ENCODE measurements at regions not wholly inside any gene's neighbourhood (a gene's known extent, or its start where the extent isn't known, plus 50 kb on each side); places are given as distances from the start of the nearest gene placed in this dataset.

GRCh38 chr6:139912735-139913400, 538.4 kb upstream of the CITED2 start:
- Histone ChIP-seq H3K9me3 (ENCODE audit: control insufficient read depth, low read length) (peaks cover 11% of the 10 kb centered on the region), H3K27ac (ENCODE audit: low read depth, low read length) (no peak overlapping the region), H3K4me3 (ENCODE audit: low read length) (no peak overlapping the region), H3K36me3 (ENCODE audit: control insufficient read depth, insufficient read depth, low read length) (no peaks in the 10 kb centered on the region), H3K4me1 (ENCODE audit: control insufficient read depth, insufficient read depth, low read length) (no peaks in the 10 kb centered on the region), H3K9ac (ENCODE audit: extremely low read depth, low read length, poor library complexity, severe bottlenecking) (no peak overlapping the region), H3K27me3 (ENCODE audit: control insufficient read depth, insufficient read depth, low read length, poor library complexity, severe bottlenecking) (no peaks in the 10 kb centered on the region)
- TF ChIP-seq CTCF (conservative IDR thresholded peaks at IDR 0.05), result no peak
- Mint-ChIP-seq H3K36me3 (ENCODE audit: low read depth) (no peaks in the 10 kb centered on the region), H3K27me3 (ENCODE audit: insufficient read depth) (no peaks in the 10 kb centered on the region), H3K4me1 (peaks cover 2% of the 10 kb centered on the region), H3K27ac (no peak overlapping the region), H3K9me3 (peaks cover 12% of the 10 kb centered on the region), H3K4me3 (no peak overlapping the region)
- 89 to 93% methylated on average over 8 to 10 of the region's 10 CpGs for WGBS, 2 experiments (ENCODE audit: insufficient coverage in 1 of 2, insufficient read length in 1 of 2)
- DNase-seq, result no peak

GRCh38 chr6:139909992-139910391, 535.5 kb upstream of the CITED2 start:
- Mint-ChIP-seq H3K27ac (no peak overlapping the region), H3K27me3 (ENCODE audit: insufficient read depth) (no peaks in the 10 kb centered on the region), H3K4me3 (no peak overlapping the region), H3K36me3 (ENCODE audit: low read depth) (no peaks in the 10 kb centered on the region), H3K9me3 (peaks cover 12% of the 10 kb centered on the region), H3K4me1 (peaks cover 2% of the 10 kb centered on the region)
- H3K4me3 ChIP-seq (ENCODE audit: low read length), result no peak overlapping the region
- no peak for DNase-seq
- H3K27me3 ChIP-seq (ENCODE audit: control insufficient read depth, insufficient read depth, low read length, poor library complexity, severe bottlenecking), result no peaks in the 10 kb centered on the region
- H3K9me3 ChIP-seq (ENCODE audit: control insufficient read depth, low read length), result peaks cover 8% of the 10 kb centered on the region
- H3K36me3 ChIP-seq (ENCODE audit: control insufficient read depth, insufficient read depth, low read length), result no peaks in the 10 kb centered on the region
- no peak overlapping the region for H3K9ac ChIP-seq (ENCODE audit: extremely low read depth, low read length, poor library complexity, severe bottlenecking)
- no peak for TF ChIP-seq CTCF (conservative IDR thresholded peaks at IDR 0.05)
- no peak overlapping the region for H3K27ac ChIP-seq (ENCODE audit: low read depth, low read length)
- no peaks in the 10 kb centered on the region for H3K4me1 ChIP-seq (ENCODE audit: control insufficient read depth, insufficient read depth, low read length)

GRCh38 chr6:139905404-139906052, 531.1 kb upstream of the CITED2 start:
- Mint-ChIP-seq H3K27ac (no peak overlapping the region), H3K27me3 (ENCODE audit: insufficient read depth) (no peaks in the 10 kb centered on the region), H3K4me1 (peaks cover 2% of the 10 kb centered on the region), H3K36me3 (ENCODE audit: low read depth) (no peaks in the 10 kb centered on the region), H3K9me3 (peaks cover 3% of the 10 kb centered on the region), H3K4me3 (no peak overlapping the region)
- Histone ChIP-seq H3K27ac (ENCODE audit: low read depth, low read length) (peak overlapping the region; percentile 71), H3K4me3 (ENCODE audit: low read length) (no peak overlapping the region), H3K4me1 (ENCODE audit: control insufficient read depth, insufficient read depth, low read length) (no peaks in the 10 kb centered on the region), H3K27me3 (ENCODE audit: control insufficient read depth, insufficient read depth, low read length, poor library complexity, severe bottlenecking) (no peaks in the 10 kb centered on the region), H3K9me3 (ENCODE audit: control insufficient read depth, low read length) (no peaks in the 10 kb centered on the region), H3K9ac (ENCODE audit: extremely low read depth, low read length, poor library complexity, severe bottlenecking) (no peak overlapping the region), H3K36me3 (ENCODE audit: control insufficient read depth, insufficient read depth, low read length) (no peaks in the 10 kb centered on the region)
- no peak for DNase-seq
- 50 to 78% methylated on average over 1 to 3 of the region's 3 CpGs for WGBS, 2 experiments (ENCODE audit: insufficient coverage in 1 of 2, insufficient read length in 1 of 2)
- TF ChIP-seq CTCF (conservative IDR thresholded peaks at IDR 0.05), result no peak

Data from endodermal cell (in vitro differentiated cells).